KBM-7 (cell line): ENCODE measurements at regions not wholly inside any gene's neighbourhood (a gene's known extent, or its start where the extent isn't known, plus 50 kb on each side); places are given as distances from the start of the nearest gene placed in this dataset.

ENCODE experiments used
- DNase-seq: peaks from one replicate; pipeline ENCODE4 v3.0.0-alpha.2; 2015
- in situ Hi-C: fragments of 300-500 bp; cut with MboI; formaldehyde crosslinking; loops from 2 replicates; pipeline ENCODE4 v1.14.3; 2020; ENCODE audit warnings: low sequenced_read_pairs, low pct_unique_long_range_greater_than_20kb, mixed read lengths

DNA sequence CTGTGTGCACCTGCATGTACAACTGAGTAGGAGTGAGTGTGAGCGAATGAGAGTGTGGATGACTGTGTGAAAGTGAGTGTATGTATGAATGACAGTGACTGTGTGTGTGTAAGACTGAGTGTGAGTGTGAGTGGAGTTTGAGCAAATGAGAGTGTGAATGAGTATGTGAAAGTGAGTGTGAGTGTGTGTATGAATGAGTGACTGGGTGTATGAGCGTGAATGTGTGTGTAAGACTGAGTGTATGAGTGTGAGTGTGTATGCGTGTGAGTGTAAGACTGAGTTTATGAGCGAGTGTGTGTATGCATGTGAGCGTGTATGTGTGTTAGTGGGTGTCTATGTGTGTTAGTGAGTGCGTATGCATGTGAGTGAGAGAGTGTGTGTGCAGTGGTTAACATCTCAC is 220.8 kb downstream of the QKI start:
- DNase-seq, result no peak
- in situ Hi-C loops, result no loop called here

DNA sequence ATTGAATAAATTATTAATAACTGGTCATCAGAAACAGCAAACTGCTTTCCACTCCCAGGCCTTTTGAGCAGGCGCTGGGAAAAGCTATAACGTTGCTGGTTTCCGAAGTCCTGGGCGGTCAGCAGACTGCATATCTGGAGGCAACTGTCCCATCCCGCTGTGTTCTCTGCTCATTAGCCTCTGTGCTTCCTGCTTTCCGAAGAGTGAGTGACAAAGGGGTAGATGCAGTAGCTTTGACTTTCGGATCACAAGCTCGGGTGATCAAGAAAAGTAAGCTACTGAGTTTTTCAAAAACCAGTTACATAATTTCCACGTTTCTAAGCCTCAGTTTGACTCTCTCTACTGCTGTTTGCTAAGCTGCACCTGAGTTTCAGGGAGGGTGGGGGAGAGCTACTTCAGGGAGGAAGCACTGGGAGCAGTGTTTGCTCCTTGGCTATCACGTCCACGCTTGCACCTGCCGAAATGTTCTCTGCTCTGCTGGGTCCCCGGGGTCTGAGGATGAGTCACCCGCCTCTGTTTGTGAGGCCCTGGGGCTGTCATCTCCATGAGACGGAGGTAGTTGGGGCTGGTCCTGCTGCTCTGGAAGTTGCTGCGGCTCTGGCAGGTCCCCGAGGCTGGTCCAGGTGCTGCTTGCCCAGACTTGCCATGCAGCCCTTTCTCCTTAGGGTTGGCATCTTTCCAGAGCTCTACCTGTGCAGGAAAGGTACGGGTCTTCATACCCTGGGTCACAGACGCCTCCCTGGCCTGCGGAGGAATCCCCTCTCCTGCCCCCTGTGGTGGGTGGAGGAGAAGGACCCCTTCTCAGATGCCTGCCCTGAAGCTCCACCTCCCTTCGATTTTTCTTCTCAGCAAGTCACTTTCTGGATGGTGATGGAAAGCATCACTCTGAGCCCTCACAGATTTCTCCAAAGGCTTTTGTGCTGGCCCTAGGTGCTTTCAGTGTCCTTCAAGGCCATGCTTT is 220.0 kb downstream of the QKI start:
- DNase-seq, result no peak
- in situ Hi-C loops, result no loop called here

DNA sequence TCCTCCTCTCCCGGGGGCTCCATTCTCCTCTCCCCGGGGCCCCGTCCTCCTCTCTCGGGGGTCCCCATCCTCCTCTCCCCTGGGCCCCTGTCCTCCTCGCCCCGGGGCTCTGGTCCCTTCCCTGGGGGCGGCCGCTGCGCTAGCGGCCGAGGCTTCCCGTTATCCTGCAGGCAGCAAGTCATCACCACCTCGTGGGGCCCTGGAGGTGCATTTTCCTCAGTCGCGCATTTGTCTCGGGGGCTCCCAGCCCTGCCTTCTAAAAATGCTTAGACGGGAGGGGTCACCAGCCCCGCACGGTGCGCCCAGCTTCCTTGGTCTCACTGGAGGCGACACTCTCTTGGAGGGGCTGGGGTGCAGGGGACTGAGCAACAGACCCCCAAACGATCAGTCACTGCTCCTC is 216.5 kb downstream of the QKI start:
- in situ Hi-C loops, result no loop called here
- no peak for DNase-seq

DNA sequence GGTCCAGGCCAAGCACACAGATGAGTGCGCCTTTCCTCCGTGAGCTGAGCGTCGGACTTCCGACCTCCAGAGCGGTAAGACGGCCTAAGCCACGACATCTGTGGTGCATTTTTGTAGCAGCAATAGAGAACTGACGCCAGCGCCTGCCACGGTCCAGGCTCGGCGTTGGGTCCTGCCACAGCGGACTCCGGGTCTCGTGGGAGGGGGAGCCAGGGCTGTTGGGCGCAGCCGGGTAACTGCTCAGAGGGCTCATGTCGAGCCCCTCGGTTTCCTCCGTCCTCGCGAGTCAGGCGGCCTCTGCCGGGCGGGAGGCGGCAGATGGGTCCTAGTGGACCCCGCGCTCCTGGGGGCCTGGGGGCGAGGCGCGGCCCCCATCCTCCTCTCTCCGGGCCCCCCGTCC is 216.1 kb downstream of the QKI start:
- in situ Hi-C loops, result no loop called here
- DNase-seq, result no peak

GRCh38 chr6:163630096-163630495 is 215.6 kb downstream of the QKI start:
- DNase-seq, result no peak
- in situ Hi-C loops, result no loop called here
